GM21723 (cell line): ENCODE measurements at regions not wholly inside any gene's neighbourhood (a gene's known extent, or its start where the extent isn't known, plus 50 kb on each side); places are given as distances from the start of the nearest gene placed in this dataset.

Source experiments
- ATAC-seq: cut with Tn5 transposase; IDR thresholded peaks from one replicate; pipeline ENCODE4 v1.9.1; 2021; ENCODE audit warnings: mild to moderate bottlenecking, moderate library complexity; ENCODE audit not compliant: unreplicated experiment

DNA sequence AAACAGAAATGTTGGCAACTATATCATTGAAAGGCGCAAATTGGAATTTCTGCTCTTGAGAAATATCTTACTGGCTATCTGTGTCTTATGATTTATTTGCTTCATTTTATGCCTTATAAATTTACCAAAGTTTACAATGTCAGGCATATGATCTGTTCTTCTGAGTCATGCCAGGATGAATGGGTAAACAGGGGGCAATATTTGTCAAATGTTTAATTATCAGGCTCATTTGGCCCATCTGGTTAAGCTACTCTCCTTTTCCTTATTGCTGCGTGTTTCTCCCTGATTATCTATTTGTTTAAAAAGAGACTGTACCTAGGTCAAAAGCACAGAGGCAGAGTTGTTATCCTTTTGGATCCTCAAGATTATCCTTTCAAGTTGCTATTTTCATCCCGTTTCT lies 903.8 kb upstream of the PCDH10 start:
- ATAC-seq, result no peak

GRCh38 chr4:132264176-132264575 lies 884.9 kb upstream of the PCDH10 start:
- ATAC-seq, result no peak

DNA sequence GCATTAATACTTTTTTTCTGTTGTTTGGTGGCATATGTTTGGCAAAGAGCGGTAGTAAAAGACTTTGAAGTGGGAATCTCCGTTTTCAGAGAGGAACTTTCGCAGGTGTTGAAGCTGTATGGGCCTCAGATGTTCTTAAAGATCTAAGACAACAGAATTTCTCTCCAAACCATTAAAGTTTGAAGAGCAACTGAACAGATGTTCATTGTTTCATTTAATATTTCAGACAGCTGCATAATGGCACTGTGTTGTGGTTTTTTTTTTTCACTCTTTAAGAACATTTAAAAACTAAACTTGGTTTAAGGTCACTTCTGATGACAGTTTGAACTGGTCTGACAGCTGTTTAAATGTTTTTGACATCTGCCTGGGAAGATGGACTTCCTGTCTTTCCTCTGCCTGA lies 882.7 kb upstream of the PCDH10 start:
- no peak for ATAC-seq

GRCh38 chr4:132267321-132267720 lies 881.8 kb upstream of the PCDH10 start:
- ATAC-seq, result no peak

DNA sequence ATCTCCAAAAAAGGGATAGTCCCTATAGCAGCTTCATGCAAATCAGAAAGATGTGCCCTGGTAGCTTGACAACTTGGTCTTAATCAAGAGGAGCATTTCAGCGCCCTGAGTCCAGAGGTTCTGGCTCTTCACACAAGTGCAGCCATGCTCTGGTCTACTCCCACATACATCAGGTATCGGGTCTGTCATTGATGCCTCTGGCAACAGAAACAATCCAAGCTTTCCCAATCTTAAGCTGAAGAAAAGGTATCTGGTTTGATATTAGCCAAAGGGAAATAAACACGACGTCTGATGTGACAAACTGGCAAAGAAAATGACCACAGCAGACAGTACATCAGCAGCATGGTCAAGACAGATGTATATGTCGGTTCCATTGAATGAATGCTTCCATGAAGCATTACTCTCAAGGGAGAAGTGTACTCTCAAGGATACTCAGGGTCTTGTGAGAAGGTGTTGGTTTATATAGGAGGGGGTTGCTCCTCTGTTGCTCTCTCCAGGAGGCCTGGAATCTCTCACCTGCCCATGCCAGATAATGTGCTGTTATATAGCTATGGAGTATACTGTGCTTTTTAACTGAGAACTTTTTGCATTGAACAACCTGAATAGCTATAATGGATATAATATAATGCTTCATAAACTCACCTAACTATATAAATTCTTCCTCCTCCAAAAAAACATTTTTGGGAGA lies 879.6 kb upstream of the PCDH10 start:
- ATAC-seq, result no peak

GRCh38 chr4:132275583-132276121 lies 873.4 kb upstream of the PCDH10 start:
- ATAC-seq, result no peak

DNA sequence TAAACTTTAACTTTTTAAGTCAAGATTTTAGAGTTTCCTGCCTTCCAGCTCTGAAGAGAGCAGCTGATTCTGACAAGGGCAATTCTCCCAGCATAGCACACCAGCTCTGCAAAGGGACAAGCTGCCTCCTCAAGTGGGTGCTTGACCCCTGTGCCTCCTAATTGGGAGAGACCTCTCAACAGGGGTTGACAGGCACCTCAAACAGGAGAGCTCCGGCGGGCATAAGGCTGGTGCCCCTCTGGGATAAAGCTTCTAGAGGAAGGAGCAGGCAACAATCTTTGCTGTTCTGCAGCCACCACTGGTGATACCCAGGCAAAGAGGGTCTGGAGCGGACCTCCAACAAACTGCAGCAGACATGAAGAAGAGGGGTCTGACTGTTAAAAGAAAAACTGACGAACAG lies 872.9 kb upstream of the PCDH10 start:
- no peak for ATAC-seq

GRCh38 chr4:132276989-132277388 lies 872.1 kb upstream of the PCDH10 start:
- no peak for ATAC-seq

- no peak for ATAC-seq
Measured at GRCh38 chr4:132281733-132282132, 867.4 kb upstream of the PCDH10 start.

DNA sequence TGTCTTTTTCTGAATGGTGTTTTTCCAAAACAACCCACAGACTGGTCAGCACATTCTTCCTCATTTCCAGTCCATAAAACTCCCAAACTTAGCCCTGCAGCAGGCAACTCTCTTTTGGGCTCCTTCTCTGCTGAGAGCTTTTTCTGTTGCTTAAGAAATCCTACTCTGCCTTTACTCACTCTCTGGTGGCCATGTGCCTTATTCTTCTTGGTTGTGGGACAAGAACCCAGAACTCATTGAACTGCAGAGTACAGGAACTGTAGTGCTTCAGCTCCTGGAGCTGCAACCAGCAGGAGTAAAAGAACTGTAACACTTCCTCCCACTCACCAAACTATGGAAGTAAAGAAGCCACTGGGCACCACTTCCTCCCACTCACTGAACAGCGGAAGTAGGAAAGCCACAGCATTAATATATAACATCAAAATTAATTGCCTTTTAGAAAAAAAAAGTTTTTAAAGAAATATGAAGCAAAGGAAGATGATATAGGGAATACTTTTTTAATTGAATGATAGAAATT lies 864.1 kb upstream of the PCDH10 start:
- ATAC-seq, result no peak

DNA sequence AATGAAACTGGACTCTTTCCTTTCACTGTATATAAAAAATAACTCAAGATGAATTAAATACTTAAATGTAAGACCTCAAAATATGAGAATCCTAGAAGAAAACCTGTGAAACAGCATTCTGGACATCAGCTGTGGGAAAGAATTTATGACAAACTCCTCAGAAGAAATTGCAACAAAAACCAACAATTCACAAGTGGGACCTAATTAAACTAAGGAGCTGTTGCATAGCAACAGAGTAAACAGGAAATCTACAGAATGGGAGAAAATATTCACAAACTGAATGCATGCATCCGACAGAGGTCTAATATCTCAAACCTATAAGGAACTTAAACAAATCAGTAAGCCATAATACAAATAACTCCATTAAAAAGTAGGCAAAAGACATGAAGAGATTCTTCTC lies 851.7 kb upstream of the PCDH10 start:
- no peak for ATAC-seq

DNA sequence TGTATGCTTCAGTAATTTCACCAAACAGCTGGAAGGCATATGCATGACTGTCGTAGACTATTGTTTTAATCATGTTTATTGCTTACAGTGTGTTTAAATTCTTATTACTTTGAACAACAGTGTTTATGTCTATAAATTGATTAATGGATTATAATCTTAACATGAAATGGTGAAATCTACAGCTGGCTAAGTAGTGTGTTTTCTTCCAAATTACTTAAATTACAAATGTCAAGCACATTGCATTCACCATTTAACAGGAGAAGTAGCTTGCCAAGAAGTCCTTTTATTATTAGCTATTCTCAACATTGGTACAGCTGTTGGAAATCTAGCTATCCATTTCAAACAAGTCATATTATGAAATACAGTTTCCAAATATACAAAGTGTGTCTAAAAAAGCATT lies 849.3 kb upstream of the PCDH10 start:
- ATAC-seq, result no peak

DNA sequence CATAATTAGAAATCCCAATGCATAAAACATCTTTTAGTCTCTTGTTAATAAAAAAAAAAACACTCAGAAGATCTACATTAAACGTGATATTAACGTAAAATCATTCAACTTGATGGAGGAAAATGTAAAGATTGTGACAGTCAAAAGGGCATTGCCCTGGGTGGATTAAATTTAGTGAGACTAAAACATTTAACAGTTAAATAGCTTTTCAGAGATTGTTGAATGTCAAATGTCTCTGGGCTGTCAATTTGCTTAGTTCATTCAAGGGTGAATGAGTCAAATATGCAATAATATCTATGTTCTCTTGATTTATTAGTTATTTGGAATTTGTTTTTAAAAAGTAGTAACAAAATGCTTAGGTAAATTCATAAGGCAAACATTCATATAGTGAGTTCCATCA lies 836.6 kb upstream of the PCDH10 start:
- ATAC-seq, result no peak

DNA sequence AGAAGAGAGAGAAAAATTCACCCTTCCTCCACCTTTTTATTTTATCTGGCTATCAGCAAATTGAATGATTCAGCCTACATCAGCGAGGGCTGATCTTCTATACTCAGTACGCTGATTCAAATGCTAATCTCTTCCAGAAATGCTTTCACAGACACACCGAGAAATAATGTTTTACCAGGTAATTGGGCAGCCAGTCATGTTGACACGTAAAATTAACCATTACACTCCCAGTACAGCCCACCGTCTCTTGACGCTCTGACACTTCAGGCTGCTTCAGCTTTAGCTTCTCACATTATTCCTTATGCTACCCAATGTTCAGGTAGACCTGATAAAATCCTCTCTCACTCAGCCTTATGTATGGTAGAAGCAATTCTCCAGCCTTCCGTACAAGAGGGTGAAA lies 835.2 kb upstream of the PCDH10 start:
- no peak for ATAC-seq

DNA sequence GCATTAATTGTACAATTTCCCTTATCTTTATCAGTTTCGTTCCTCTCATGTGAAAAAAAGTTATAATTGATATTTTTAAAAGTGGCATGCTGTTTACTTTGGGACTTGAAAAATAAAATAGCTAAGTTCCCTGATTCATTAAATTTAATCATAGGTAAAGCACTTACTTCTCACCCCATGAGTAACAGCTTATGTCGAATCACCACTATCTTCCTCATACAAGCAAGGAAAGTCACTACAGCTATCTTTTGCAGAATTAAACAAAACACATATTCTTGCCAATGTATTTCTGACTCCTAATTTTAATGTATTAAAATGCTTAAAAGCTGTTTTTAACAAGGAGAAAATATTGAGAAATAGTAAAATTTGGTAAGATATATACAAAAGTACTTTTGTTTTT lies 832.4 kb upstream of the PCDH10 start:
- ATAC-seq, result no peak

DNA sequence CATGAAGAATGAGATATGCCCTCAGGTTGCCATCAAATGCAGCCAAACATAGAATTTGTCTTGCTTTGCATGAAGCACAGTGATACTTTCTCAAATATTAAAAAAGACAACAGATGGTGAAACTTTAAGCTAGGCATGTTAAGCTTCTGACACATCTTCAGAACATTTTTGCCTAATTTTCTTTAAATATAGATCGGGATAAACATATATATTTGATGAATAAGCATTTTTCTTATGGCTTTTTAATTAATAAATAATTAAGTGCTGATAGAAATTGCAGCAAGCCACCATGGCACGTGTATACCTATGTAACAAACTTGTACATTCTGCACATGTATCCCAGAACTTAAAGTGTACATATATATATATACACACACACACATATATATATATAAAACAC lies 831.2 kb upstream of the PCDH10 start:
- ATAC-seq, result no peak

- no peak for ATAC-seq
Measured at GRCh38 chr4:132328761-132329160, 820.3 kb upstream of the PCDH10 start.

- ATAC-seq, result no peak
Measured at GRCh38 chr4:132330994-132331393, 818.1 kb upstream of the PCDH10 start.

DNA sequence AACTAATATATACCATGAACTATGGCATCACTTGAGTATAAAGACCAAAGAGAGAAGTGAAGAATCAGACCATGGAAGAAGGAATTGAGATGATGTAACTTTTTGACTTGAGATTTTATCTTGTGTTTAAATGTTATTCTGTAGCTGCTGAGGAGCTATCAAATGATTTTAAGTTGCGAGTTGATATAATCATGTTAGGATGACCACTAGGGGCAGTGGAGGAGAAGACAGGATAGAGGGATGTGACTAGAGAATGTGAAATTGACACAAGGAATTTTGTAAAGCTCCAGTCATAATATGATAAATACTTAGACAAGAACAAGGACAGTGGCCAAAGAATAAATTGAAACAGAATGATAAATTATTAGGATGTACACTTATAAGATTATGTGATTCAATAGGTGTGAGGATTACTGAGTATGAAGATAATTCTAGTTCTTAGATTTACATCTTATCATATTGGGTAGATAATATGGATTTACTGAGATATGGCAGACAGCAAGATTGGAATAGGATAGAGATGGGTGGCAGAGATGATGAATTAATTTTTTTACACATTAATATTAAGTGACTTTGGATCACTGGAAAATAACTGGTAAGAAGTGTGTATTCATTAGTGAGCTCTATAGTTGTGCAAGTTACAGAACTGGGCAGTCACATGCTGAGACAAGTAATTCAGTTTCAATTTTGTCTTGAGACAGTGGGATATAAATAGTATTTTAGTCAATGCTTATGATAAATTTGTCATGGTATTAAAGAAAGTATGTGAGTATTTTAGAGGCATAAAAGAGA lies 816.0 kb upstream of the PCDH10 start:
- no peak for ATAC-seq

DNA sequence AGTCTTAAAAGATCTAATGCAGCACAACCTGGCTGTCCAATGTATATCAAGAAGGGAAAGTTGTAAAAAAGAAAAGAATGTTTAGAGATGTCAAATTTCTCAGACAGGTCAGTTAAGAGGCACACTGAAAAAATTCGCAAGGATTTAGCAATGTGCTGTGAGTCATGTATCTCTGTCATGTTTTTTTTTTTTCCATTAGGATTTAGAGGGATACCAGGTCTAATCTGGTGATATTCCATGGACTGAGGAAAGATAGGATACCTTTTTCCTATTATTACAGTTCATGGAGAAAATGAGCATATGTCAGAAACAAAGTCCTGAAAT lies 815.4 kb upstream of the PCDH10 start:
- ATAC-seq, result no peak

- ATAC-seq, result no peak
Measured at GRCh38 chr4:132334081-132334480, 815.0 kb upstream of the PCDH10 start.
